ENCODE measurements at regions not wholly inside any gene's neighbourhood (a gene's known extent, or its start where the extent isn't known, plus 50 kb on each side); places are given as distances from the start of the nearest gene placed in this dataset.

DNA sequence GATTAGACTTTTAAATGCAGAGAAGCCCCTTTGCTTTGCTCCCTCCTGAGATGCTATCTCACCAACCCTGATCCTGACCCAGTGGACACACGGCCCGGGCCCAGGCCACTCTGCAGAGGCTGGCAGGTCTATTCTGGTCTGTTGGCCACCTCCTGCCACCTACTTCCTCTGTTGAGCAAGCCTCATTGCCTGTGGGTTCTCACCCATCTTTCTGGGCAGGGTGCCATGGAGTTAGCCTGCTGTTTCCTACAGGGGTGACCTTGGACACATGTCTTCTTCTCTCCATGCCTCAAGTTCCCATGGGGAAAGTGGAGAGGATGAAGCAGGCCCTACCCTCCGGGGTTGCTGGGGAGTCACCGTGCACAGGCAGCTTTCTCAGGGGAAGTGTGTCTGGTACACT is 266.2 kb upstream of the IRX1 start:
- TF ChIP-seq, protein P1, sequence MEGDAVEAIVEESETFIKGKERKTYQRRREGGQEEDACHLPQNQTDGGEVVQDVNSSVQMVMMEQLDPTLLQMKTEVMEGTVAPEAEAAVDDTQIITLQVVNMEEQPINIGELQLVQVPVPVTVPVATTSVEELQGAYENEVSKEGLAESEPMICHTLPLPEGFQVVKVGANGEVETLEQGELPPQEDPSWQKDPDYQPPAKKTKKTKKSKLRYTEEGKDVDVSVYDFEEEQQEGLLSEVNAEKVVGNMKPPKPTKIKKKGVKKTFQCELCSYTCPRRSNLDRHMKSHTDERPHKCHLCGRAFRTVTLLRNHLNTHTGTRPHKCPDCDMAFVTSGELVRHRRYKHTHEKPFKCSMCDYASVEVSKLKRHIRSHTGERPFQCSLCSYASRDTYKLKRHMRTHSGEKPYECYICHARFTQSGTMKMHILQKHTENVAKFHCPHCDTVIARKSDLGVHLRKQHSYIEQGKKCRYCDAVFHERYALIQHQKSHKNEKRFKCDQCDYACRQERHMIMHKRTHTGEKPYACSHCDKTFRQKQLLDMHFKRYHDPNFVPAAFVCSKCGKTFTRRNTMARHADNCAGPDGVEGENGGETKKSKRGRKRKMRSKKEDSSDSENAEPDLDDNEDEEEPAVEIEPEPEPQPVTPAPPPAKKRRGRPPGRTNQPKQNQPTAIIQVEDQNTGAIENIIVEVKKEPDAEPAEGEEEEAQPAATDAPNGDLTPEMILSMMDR (IDR thresholded peaks at IDR 0.05): no peak
- TF ChIP-seq EP300 (IDR thresholded peaks at IDR 0.05; ENCODE audit: borderline replicate concordance in 1 of 2, low read depth in 1 of 2, low read length in 1 of 2) (no peak), MXI1 (IDR thresholded peaks at IDR 0.05; ENCODE audit: low read depth, low read length) (no peak), TAF1 (IDR thresholded peaks at IDR 0.05; ENCODE audit: borderline replicate concordance, low read depth, low read length) (no peak), YY1 (IDR thresholded peaks at IDR 0.05; ENCODE audit: low read depth) (no peak), GABPA (IDR thresholded peaks at IDR 0.05; ENCODE audit: low read depth) (no peak), SIN3A (IDR thresholded peaks at IDR 0.05; ENCODE audit: borderline replicate concordance, low read depth, low read length) (no peak), FOXJ3 (CRISPR knock-in tag; IDR thresholded peaks at IDR 0.05) (no peak), POLR2AphosphoS5 (IDR thresholded peaks at IDR 0.05; ENCODE audit: low read depth, low read length) (no peak)
- TF ChIP-seq, protein P2, sequence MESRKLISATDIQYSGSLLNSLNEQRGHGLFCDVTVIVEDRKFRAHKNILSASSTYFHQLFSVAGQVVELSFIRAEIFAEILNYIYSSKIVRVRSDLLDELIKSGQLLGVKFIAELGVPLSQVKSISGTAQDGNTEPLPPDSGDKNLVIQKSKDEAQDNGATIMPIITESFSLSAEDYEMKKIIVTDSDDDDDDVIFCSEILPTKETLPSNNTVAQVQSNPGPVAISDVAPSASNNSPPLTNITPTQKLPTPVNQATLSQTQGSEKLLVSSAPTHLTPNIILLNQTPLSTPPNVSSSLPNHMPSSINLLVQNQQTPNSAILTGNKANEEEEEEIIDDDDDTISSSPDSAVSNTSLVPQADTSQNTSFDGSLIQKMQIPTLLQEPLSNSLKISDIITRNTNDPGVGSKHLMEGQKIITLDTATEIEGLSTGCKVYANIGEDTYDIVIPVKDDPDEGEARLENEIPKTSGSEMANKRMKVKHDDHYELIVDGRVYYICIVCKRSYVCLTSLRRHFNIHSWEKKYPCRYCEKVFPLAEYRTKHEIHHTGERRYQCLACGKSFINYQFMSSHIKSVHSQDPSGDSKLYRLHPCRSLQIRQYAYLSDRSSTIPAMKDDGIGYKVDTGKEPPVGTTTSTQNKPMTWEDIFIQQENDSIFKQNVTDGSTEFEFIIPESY (IDR thresholded peaks at IDR 0.05; ENCODE audit: borderline replicate concordance, low read depth): no peak
- TF ChIP-seq, protein P3, sequence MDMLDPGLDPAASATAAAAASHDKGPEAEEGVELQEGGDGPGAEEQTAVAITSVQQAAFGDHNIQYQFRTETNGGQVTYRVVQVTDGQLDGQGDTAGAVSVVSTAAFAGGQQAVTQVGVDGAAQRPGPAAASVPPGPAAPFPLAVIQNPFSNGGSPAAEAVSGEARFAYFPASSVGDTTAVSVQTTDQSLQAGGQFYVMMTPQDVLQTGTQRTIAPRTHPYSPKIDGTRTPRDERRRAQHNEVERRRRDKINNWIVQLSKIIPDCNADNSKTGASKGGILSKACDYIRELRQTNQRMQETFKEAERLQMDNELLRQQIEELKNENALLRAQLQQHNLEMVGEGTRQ (IDR thresholded peaks at IDR 0.05; ENCODE audit: borderline replicate concordance, low read depth, low read length): no peak
- TF ChIP-seq, protein P4, sequence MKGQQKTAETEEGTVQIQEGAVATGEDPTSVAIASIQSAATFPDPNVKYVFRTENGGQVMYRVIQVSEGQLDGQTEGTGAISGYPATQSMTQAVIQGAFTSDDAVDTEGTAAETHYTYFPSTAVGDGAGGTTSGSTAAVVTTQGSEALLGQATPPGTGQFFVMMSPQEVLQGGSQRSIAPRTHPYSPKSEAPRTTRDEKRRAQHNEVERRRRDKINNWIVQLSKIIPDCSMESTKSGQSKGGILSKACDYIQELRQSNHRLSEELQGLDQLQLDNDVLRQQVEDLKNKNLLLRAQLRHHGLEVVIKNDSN (IDR thresholded peaks at IDR 0.05; ENCODE audit: borderline replicate concordance, low read depth): no peak
- TF ChIP-seq, protein P5, sequence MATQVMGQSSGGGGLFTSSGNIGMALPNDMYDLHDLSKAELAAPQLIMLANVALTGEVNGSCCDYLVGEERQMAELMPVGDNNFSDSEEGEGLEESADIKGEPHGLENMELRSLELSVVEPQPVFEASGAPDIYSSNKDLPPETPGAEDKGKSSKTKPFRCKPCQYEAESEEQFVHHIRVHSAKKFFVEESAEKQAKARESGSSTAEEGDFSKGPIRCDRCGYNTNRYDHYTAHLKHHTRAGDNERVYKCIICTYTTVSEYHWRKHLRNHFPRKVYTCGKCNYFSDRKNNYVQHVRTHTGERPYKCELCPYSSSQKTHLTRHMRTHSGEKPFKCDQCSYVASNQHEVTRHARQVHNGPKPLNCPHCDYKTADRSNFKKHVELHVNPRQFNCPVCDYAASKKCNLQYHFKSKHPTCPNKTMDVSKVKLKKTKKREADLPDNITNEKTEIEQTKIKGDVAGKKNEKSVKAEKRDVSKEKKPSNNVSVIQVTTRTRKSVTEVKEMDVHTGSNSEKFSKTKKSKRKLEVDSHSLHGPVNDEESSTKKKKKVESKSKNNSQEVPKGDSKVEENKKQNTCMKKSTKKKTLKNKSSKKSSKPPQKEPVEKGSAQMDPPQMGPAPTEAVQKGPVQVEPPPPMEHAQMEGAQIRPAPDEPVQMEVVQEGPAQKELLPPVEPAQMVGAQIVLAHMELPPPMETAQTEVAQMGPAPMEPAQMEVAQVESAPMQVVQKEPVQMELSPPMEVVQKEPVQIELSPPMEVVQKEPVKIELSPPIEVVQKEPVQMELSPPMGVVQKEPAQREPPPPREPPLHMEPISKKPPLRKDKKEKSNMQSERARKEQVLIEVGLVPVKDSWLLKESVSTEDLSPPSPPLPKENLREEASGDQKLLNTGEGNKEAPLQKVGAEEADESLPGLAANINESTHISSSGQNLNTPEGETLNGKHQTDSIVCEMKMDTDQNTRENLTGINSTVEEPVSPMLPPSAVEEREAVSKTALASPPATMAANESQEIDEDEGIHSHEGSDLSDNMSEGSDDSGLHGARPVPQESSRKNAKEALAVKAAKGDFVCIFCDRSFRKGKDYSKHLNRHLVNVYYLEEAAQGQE (IDR thresholded peaks at IDR 0.05; ENCODE audit: low read depth, low read length): no peak
- TF ChIP-seq, protein P6, sequence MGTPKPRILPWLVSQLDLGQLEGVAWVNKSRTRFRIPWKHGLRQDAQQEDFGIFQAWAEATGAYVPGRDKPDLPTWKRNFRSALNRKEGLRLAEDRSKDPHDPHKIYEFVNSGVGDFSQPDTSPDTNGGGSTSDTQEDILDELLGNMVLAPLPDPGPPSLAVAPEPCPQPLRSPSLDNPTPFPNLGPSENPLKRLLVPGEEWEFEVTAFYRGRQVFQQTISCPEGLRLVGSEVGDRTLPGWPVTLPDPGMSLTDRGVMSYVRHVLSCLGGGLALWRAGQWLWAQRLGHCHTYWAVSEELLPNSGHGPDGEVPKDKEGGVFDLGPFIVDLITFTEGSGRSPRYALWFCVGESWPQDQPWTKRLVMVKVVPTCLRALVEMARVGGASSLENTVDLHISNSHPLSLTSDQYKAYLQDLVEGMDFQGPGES (IDR thresholded peaks at IDR 0.05; ENCODE audit: low read depth, low read length): no peak
